Esophagus squamous epithelium (tissue), 5 donors: ENCODE measurements at regions not wholly inside any gene's neighbourhood (a gene's known extent, or its start where the extent isn't known, plus 50 kb on each side); places are given as distances from the start of the nearest gene placed in this dataset.

Experiments
- DNase-seq: peaks from one replicate; lab custom pipeline; 2025; lab: John Stamatoyannopoulos, UW
- H3K27ac ChIP-seq, 4 donors: fragments of 200-600 bp; sonication (generic); one replicate each; pipeline ENCODE4 v1.5.1; 2016 to 2019; ENCODE audit warnings: mild to moderate bottlenecking in 1 of 4
- H3K27me3 ChIP-seq, 4 donors: fragments of 200-600 bp; sonication (generic); 1 replicate in 3 of 4; 2 replicates in 1 of 4; pipeline versions ENCODE4 v1.5.1 to v1.6.0; 2017 to 2021; ENCODE audit warnings: antibody characterized with exemption in 1 of 4
- H3K36me3 ChIP-seq, 3 donors: fragments of 200-600 bp; sonication (generic); one replicate each; pipeline ENCODE4 v1.5.1; 2016 to 2019
- H3K4me1 ChIP-seq, 3 donors: fragments of 200-600 bp; sonication (generic); one replicate each; pipeline ENCODE4 v1.5.1; 2017 to 2019
- H3K4me3 ChIP-seq, 4 donors: fragments of 200-600 bp; sonication (generic); 1 replicate in 3 of 4; 2 replicates in 1 of 4; pipeline ENCODE4 v1.5.1; 2016 to 2019; ENCODE audit warnings: mild to moderate bottlenecking in 2 of 4, moderate library complexity in 1 of 4
- H3K9me3 ChIP-seq, 3 donors: fragments of 200-600 bp; sonication (generic); one replicate each; pipeline ENCODE4 v1.5.1; 2016 to 2019
- POLR2A ChIP-seq, 4 donors: fragments of 450-650 bp; IDR thresholded peaks; one replicate each; pipeline ENCODE4 v1.6.1; 2017; ENCODE audit warnings: antibody characterized with exemption in 4 of 4, mild to moderate bottlenecking in 4 of 4, moderate library complexity in 3 of 4
- WGBS, 2 donors: methylation state at CpG; one replicate each; pipeline ENCODE4 v1.1.5; 2018; 5-methylcytosine and 5-hydroxymethylcytosine counted together
- intact Hi-C: fragments of 100-400 bp; cut with DNase I; formaldehyde crosslinking; loops from one replicate; pipeline ENCODE4 v1.15.0; 2022
- TF ChIP-seq, protein P1 (sequence below), 6 experiments: fragments of 450-650 bp in 4 of 6; fragments of 200-600 bp in 2 of 6; sonication (generic) in 2 of 6; IDR thresholded peaks; one replicate each; pipeline ENCODE4 v1.5.1; 2016 to 2019; ENCODE audit warnings: antibody characterized with exemption in 6 of 6, mild to moderate bottlenecking in 4 of 6, moderate library complexity in 4 of 6
- donor health status: DM: yes; HTN: yes; CAD: no.

- Histone ChIP-seq H3K27me3 (no peaks in the 10 kb centered on the region), H3K36me3 (no peaks in the 10 kb centered on the region), H3K9me3 (no peaks in the 10 kb centered on the region), H3K4me3 (no peak overlapping the region), H3K27ac (no peak overlapping the region), H3K4me1 (peaks cover 0 to under 1% (median 0%) of the 10 kb centered on the region in 3 donors)
- 91 to 92% methylated on average over 6 to 8 of the region's 11 CpGs for WGBS, 2 donors
- intact Hi-C loops = no loop called here
- TF ChIP-seq, protein P1, sequence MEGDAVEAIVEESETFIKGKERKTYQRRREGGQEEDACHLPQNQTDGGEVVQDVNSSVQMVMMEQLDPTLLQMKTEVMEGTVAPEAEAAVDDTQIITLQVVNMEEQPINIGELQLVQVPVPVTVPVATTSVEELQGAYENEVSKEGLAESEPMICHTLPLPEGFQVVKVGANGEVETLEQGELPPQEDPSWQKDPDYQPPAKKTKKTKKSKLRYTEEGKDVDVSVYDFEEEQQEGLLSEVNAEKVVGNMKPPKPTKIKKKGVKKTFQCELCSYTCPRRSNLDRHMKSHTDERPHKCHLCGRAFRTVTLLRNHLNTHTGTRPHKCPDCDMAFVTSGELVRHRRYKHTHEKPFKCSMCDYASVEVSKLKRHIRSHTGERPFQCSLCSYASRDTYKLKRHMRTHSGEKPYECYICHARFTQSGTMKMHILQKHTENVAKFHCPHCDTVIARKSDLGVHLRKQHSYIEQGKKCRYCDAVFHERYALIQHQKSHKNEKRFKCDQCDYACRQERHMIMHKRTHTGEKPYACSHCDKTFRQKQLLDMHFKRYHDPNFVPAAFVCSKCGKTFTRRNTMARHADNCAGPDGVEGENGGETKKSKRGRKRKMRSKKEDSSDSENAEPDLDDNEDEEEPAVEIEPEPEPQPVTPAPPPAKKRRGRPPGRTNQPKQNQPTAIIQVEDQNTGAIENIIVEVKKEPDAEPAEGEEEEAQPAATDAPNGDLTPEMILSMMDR (IDR thresholded peaks at IDR 0.05) = no peak
- TF ChIP-seq POLR2A (IDR thresholded peaks at IDR 0.05) = no peak
- no peak for DNase-seq
These were observed 211.9 kb upstream of the UMPS start for GRCh38 chr3:124518350-124518749.

GRCh38 chr3:124519591-124520194, 210.6 kb upstream of the UMPS start:
- intact Hi-C loops = no loop called here
- no peaks in the 10 kb centered on the region for H3K9me3 ChIP-seq
- H3K27ac ChIP-seq = no peak overlapping the region
- no peaks in the 10 kb centered on the region for H3K27me3 ChIP-seq
- H3K36me3 ChIP-seq = no peaks in the 10 kb centered on the region
- H3K4me3 ChIP-seq = no peak overlapping the region
- DNase-seq = no peak
- H3K4me1 ChIP-seq = no peaks in the 10 kb centered on the region
- 91 to 92% methylated on average over 7 of the region's 7 CpGs for WGBS, 2 donors
- no peak for TF ChIP-seq POLR2A (IDR thresholded peaks at IDR 0.05)
- TF ChIP-seq, protein P1 (IDR thresholded peaks at IDR 0.05) = no peak

GRCh38 chr3:124520970-124521369, 209.3 kb upstream of the UMPS start:
- no peak overlapping the region for H3K4me3 ChIP-seq
- no peaks in the 10 kb centered on the region for H3K36me3 ChIP-seq
- intact Hi-C loops = no loop called here
- H3K27me3 ChIP-seq = no peaks in the 10 kb centered on the region
- DNase-seq = no peak
- H3K4me1 ChIP-seq = no peaks in the 10 kb centered on the region
- no peak overlapping the region for H3K27ac ChIP-seq
- 49 to 55% methylated on average over 3 to 4 of the region's 5 CpGs for WGBS, 2 donors
- TF ChIP-seq, protein P1 (IDR thresholded peaks at IDR 0.05) = no peak
- TF ChIP-seq POLR2A (IDR thresholded peaks at IDR 0.05) = no peak
- H3K9me3 ChIP-seq = no peaks in the 10 kb centered on the region

- intact Hi-C loops = no loop called here
- H3K27ac ChIP-seq = no peak overlapping the region
- no peaks in the 10 kb centered on the region for H3K9me3 ChIP-seq
- no peak overlapping the region for H3K4me3 ChIP-seq
- no peaks in the 10 kb centered on the region for H3K36me3 ChIP-seq
- 55% methylated on average over 1 of the region's 1 CpG for WGBS, 2 donors
- no peaks in the 10 kb centered on the region for H3K4me1 ChIP-seq
- no peak for DNase-seq
- no peak for TF ChIP-seq POLR2A (IDR thresholded peaks at IDR 0.05)
- TF ChIP-seq, protein P1 (IDR thresholded peaks at IDR 0.05) = no peak
- H3K27me3 ChIP-seq = no peaks in the 10 kb centered on the region
These were observed 208.1 kb upstream of the UMPS start for GRCh38 chr3:124522082-124522625.

GRCh38 chr3:124526601-124527000, 203.7 kb upstream of the UMPS start:
- DNase-seq = no peak
- TF ChIP-seq POLR2A (IDR thresholded peaks at IDR 0.05) = no peak
- TF ChIP-seq, protein P1 (IDR thresholded peaks at IDR 0.05) = no peak
- H3K27ac ChIP-seq = no peak overlapping the region
- no peak overlapping the region for H3K4me3 ChIP-seq
- intact Hi-C loops = no loop called here
- H3K27me3 ChIP-seq = no peaks in the 10 kb centered on the region
- H3K36me3 ChIP-seq = no peaks in the 10 kb centered on the region
- H3K9me3 ChIP-seq = no peaks in the 10 kb centered on the region
- WGBS, 2 donors = 83 to 100% methylated on average over 1 of the region's 1 CpG
- H3K4me1 ChIP-seq = no peaks in the 10 kb centered on the region
